Erythroblast (primary cell): ENCODE measurements at regions not wholly inside any gene's neighbourhood (a gene's known extent, or its start where the extent isn't known, plus 50 kb on each side); places are given as distances from the start of the nearest gene placed in this dataset.
A peak's percentile ranks its signal among the peaks of the same experiment; 100 is the strongest.

Source experiments
- DNase-seq, 2 experiments: peaks; one replicate each; lab custom pipeline; 2025; lab: John Stamatoyannopoulos, UW
- GATA1 ChIP-seq: IDR thresholded peaks from 2 replicates; pipeline ENCODE4 v1.6.1; 2011; ENCODE audit warnings: low read depth, mild to moderate bottlenecking, control low read depth, low read length, moderate library complexity
- POLR2A ChIP-seq: IDR thresholded peaks from 2 replicates; pipeline ENCODE4 v1.6.1; 2011; ENCODE audit warnings: mild to moderate bottlenecking, low read length

DNA sequence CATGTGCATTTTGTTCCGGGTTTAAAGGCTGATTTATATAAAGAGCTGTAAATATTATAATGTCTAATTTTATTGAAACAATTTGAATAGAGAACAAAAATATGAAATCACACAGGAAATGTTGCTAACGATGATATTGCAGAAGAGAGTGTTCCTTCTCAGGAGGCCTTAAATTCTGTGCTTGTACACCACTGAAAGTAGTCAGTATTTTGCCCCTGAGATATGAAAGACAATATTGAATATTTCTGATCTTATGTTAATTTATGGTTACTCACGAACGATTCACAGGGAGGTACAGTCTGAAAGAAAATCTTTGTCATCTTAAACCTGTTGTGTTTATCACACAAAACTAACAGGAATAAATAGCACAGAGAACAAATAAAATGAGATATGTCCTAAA is 213.2 kb upstream of the PLSCR5 start:
- TF ChIP-seq POLR2A: no peak
- no peak for TF ChIP-seq GATA1
- no peak for DNase-seq

DNA sequence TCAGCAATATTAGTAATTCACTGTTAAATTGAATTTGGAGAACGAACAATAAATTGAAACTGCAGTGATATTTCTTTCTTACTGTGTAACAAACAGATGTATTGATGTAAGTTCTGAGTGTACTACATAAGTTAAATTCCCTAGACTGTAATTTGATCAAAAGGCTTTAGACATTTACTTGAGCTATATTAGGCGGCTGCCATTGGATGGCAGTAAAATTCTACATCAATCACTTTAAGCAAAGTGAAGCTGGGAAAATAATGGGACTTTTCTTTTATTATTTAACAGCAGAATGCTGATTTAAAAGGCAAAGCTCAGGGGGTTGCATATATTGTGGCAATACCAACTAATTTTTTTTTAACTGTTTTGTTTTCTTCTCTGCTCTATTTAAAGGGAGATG is 212.6 kb upstream of the PLSCR5 start:
- TF ChIP-seq GATA1 (no peak), POLR2A (no peak)
- DNase-seq: peak in 1 of 2 experiments; percentile 5

DNA sequence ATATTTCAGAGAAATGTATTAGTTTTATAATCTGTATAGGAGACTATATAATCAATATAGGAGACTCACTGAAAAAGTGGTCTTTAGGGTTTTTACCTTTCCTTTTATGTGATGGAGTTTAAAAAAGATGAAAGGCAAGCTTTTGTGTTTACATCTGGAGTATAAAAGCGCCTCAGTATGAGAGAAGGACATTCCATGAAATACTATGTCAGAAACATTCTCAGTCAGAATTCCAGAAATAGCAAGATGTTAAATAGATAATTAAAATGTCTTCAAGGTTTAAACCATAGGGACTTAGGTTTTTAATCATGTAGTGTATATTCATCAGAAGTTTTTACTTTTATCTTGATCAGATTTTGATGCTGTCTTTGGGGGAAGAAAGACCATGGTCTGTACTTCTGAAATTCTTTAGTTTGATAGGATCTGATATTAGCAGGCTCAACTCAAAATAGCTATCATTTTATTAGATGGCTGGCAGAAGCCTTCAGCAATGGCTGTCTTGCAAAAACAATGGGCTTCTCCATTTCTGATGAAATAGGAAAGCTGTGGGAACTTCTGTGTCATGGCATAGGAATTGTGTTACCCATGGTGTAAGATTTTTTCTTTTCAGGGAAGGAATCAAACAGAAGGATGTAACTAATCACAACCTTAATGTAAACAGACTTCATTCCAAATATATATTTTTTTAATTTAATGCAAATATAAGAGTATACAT is 209.6 kb upstream of the PLSCR5 start:
- TF ChIP-seq POLR2A: no peak
- no peak for DNase-seq

DNA sequence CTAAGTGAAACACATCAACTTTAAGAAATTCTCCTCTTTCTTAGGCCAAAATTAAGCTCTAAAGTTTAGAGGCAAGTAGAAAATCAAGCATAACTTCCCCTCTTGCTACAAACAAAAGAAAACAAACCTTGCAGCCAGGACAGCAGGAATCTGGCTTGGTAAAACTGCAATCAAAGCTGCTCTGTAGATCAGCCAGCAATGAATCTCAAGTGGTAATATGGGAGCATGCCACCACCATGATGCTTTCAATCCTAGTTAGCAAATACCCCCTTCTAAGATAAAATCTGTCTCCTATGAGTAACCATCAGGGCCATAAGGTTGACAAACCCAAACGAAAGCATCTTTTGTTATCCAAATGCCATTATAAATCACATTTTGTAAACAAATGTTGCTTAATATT is 208.3 kb upstream of the PLSCR5 start:
- DNase-seq: no peak
- TF ChIP-seq POLR2A (no peak), GATA1 (no peak)

DNA sequence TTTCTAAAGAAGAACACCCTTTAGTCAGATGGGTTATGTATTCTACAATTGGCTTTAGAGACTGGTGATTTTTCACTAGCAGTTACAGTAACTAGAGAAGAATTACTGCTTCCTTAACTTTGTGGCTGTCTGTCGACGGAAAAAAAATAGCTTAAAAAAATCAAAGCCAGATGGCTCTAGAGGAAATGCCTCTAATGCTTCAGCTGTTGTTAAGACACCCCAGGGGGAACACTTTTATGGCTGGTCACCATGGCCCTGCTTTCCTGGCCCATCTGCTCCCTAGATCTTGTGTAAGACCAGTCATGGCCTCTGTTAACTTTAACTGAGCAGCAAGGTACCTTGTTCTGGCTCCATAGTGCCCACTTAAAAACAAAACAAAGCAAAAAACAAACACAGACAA is 198.6 kb upstream of the PLSCR5 start:
- DNase-seq: no peak
- no peak for TF ChIP-seq GATA1
- no peak for TF ChIP-seq POLR2A

DNA sequence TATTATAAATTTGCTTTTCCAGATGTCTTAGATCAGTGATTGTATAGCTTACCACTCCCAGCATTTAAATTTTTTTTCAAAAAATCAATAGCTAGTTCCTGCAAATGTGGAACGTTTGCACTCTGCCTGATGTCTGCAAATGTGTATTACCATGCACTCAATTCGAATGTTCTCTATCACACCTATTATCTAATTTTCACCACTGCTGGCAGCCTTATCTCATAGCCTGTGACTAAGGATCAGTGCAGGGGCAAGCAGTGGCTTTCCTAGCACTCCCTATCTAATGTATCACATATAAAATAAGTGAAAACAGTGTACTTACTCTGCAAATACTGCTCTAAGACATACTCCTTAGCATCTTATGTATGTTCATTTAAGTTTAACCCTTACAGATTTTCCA is 196.3 kb upstream of the PLSCR5 start:
- TF ChIP-seq POLR2A: no peak
- TF ChIP-seq GATA1: no peak
- no peak for DNase-seq

DNA sequence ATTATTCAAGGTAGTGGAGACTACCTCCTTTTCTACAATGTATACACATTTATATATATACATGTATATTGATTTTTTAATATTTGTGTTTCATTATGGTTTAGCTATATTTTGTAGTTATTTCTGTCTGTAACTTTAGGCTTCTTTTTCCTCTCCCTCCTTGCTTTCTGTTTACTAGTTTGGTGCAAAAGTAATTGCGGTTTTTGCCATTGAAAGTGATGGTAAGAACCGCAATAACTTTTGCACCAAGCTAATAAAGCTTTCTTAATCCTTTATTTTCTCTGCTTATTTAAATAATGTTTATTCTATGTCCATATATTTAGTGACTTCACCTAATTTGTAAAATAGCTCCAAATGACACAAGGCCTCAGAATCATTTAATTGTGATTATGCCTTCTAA is 195.3 kb upstream of the PLSCR5 start:
- DNase-seq: no peak
- TF ChIP-seq POLR2A (no peak), GATA1 (no peak)

DNA sequence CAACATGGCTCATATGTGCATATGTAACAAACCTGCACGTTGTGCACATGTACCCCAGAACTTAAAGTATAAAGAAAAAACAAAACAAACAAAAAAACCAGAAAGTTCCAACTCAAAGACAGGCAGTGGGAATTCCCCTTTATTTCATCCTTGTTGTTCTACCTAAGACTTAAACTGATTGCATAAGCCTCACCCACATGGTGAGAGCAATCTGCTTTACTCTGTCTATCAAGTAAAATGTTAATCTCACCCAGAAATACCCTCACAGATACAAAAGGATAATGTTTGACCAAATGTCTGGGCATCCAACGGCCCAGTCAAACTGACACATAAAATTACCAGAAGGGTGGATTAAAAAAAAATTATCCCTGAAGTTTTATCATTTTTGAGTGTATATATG is 190.9 kb upstream of the PLSCR5 start:
- TF ChIP-seq GATA1: no peak
- TF ChIP-seq POLR2A: no peak
- no peak for DNase-seq

DNA sequence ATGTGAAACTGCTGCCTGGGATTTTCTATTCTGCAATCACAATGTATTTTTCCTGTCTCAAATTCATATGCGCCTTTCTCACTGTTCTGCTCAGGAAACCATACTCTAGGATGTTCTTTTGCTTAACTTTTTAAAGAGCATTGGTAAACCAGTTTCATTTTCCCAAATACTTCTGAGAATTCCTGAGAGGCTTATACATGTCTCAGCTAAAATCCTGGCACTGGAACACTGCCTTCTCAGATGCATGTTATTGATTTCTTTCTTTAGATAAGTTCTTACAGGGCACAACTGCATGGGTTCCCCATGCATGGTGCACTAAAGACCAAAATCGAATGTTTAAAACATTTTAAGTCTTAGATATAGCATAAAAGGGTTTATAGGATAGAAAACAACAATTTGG is 178.3 kb upstream of the PLSCR5 start:
- no peak for TF ChIP-seq POLR2A
- TF ChIP-seq GATA1: no peak

DNA sequence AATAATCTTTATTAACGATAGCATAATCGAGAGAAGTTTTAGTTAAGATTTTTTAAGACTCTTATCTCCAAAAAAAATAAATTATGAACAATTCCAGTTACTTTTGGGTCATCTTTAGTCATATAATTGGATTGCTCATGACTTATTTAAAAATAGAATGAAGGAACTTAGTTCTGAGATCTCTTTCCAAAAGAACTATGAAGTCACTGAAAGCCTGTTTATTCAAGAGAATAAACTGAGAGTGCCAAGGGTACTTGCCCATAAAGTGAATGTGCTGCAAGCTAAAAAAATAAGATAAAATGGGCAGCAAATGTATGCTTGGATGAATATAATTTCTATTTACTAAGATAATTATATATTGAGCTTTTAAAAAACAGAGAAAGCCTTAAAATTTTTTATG is 176.5 kb upstream of the PLSCR5 start:
- no peak for DNase-seq
- TF ChIP-seq GATA1 (no peak), POLR2A (no peak)

More for the DNA sequence above, 178.3 kb upstream of the PLSCR5 start:
- DNase-seq: no peak

DNA sequence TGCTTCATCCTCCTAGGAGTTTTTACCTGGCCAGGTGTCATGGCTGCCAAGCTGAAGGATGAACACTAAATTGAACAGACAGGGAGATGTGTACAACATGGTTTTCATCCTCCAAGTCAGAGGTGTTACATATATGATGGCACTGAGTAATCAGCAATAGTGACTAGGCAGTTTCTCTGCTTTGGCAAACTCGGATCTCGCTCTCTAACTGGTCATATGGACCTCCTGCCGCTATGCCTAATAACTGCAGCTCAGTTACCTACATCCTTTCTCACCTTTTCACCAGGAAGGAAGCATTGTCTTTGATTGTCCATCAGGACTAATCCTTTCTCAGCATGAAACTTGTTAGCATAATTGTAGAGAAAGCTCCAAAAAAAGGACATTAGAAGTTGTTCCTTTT is 175.9 kb upstream of the PLSCR5 start:
- DNase-seq: no peak
- TF ChIP-seq GATA1 (no peak), POLR2A (no peak)

DNA sequence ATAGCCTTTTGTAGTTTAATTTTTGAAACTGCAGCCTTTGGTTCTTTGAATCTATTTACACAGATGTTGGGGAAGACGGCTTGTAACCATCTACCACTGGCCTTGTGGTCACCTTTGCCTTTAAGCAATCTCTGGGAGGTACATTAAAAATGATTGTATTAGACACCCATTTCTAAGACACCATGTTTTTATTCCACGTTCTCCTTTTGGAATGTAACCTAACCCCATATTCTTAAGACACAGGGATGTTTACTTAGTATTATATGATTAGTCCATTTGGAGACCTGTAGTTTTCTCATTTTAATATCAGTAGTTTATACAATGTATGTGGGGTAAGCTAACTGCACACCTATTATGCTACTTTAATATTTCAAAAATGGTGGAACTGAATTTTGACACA is 175.1 kb upstream of the PLSCR5 start:
- DNase-seq: no peak
- TF ChIP-seq POLR2A (no peak), GATA1 (no peak)

DNA sequence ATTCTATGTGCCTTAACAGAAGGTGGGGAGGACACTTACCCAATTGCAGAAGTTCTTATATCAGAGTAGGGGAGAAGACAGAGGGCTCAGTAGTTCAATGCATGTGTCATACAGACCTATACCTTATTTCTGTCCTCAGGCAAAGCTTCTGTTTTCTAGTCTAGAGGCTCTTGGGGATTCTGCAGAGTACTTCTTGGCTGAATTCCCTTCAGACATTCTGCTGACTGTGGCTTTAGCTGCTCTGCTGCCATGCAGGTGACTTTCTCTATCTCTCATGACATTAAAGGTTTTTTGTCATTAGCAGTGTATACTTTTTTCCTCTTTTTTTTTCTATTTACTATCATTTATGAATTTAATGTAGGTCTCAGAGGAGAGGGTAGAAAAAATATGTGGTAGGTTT is 172.8 kb upstream of the PLSCR5 start:
- TF ChIP-seq GATA1: no peak
- no peak for TF ChIP-seq POLR2A

DNA sequence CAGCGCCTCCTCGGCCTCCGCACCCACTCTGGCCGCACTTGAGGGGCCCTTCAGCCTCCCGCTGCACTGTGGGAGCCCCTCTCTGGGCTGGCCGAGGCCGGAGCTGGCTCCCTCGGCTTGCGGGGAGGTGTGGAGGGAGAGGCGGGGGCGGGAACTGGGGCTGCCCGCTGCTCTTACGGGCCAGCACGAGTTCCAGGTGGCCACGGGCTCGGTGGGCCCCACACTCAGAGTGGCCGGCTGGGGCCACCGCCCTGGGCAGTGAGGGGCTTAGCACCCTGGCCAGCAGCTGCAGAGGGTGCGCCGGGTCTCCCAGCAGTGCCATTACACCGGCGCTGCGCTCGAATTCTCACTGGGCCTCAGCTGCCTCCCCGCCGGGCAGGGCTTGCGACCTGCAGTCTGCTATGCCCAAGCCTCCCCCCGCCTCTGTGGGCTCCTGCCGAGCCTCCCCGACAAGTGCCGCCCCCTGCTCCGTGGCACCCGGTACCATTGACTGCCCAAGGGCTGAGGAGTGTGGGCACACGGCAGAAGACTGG is 167.1 kb upstream of the PLSCR5 start:
- no peak for TF ChIP-seq POLR2A
- no peak for TF ChIP-seq GATA1
- no peak for DNase-seq

More for the DNA sequence above, 172.8 kb upstream of the PLSCR5 start:
- DNase-seq: no peak

DNA sequence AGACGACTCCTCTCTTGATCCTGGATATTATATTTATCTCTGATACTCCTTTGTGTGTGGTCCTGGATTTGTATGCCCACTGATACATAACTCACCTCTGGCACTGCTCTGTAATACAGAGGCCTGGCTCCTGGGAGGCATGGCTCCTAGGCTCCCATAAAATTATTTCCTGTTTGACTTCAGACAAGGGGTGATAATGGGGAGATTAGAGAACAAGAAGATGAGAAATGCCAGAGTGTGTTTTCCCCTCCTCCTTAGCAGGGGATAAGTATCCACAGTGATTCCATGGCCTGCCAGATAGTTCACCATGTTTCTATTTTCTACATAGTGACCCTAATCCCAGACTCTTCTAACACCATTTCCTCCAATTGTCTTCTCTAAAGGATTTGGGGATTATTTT is 165.7 kb upstream of the PLSCR5 start:
- TF ChIP-seq POLR2A (no peak), GATA1 (no peak)
- DNase-seq: no peak

DNA sequence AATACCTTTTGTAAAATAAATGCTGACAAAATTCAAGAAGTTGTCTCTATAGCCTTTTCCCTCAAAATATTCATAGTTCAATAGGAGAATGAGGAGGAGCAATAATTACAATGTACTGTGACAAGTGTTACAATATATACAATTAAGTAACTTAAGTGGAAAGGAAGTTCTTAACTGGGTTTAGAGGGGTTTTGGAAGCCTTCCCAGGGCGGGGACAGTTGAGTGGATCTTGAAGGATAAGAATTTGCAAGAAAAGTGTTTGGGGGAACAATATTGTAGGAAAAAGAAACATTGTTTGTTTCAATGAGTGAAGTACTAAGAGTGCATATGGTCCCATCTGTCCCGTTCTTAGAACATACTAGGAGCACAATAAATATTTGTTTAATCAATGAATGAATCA is 165.2 kb upstream of the PLSCR5 start:
- no peak for DNase-seq

More for the DNA sequence above, 165.2 kb upstream of the PLSCR5 start:
- TF ChIP-seq GATA1 (no peak), POLR2A (no peak)
